ENCODE measurements at regions not wholly inside any gene's neighbourhood (a gene's known extent, or its start where the extent isn't known, plus 50 kb on each side); places are given as distances from the start of the nearest gene placed in this dataset.

DNA sequence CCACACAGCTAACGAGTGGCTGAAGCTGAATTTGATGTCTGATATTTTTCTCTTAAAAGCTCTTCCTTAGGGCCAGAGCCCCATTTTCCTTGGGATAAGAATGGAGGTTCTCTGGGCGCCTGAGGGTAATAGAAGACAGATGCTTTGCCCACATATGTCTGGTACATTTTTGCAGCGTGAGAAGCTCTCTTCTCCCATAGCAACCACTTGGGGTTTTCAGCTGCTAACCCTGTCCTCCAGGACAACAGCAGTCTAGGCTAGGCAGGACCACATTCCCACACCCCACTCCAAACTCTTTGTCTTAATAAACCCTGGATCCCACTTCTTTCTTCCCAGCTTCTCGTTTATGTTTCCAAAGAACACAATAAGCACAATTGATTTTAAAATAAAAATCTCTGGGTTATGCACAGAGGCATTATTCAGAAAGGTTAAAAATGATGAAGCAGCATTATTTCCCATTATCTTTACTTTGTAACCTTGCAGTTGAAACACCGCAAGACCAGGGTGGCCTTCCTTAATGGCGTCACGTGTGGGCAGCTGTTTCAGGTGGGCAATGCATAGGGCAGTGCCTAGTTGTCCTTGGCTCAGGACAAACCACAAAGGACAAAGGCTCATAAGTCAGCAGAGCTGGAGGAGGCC is 56.5 kb upstream of the NTRK3 start:
- DNase-seq, result no peak

DNA sequence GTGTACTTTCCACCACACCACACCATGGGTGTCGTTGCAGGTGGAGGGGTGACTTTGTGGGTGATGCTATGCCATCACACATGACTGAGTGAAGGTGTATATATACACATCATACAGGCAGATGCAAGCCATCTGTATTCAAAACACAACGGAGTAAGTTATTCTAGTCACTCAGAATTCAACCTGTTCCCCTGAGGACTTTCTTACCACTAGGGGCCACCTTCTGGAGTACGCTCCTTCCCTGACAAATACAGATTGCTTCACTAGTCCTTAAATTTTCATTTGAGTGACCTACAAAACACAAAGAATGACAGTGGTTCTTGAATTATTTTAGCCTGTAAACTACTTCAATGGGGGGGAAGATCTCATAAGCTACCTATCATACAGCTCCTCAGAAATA is 52.8 kb upstream of the NTRK3 start:
- no peak for DNase-seq

DNA sequence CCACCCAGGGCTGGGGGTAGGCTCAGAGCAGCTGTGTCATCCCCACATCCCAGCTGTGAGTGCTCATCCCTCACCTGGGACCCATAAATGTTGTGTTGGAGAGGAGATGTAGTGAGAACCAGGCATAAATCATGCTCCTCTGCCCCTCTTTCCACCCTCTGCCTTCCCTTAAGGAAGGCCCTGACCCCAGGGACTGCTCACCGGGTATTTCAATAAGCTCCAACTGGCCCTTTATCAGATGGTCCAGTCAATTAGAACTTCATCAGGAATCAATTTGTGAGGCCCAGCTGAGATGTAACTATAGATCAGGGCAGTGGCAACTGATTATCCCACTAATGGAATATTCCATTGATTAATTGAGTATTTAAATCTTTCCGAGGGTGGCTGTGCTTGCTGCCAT is 50.8 kb upstream of the NTRK3 start:
- DNase-seq, result no peak

Data from suppressor macrophage treated with lipopolysaccharide for 4 hours (primary cell).